Kidney (tissue), 13 donors: ENCODE measurements at regions not wholly inside any gene's neighbourhood (a gene's known extent, or its start where the extent isn't known, plus 50 kb on each side); places are given as distances from the start of the nearest gene placed in this dataset.

Experiments used
- DNase-seq, 5 donors: peaks; one replicate each; pipeline ENCODE4 v3.0.0-alpha.2; 2013 to 2020
- FAIRE-seq: peaks from 2 replicates; lab custom pipeline; 2012; peaks lifted over from hg19 to GRCh38; lab: Jason Lieb, UNC
- H3K27ac ChIP-seq, 2 donors: one replicate each; pipeline ENCODE4 v1.7.0; 2013; ENCODE audit warnings: low read depth in 2 of 2, low read length in 2 of 2, inconsistent platforms in 1 of 2
- H3K27me3 ChIP-seq: one replicate; pipeline ENCODE4 v1.7.1; 2013; ENCODE audit warnings: low read length, inconsistent platforms; ENCODE audit not compliant: control insufficient read depth, insufficient read depth
- H3K36me3 ChIP-seq, 3 donors: one replicate each; pipeline versions ENCODE4 v1.7.0 to v1.7.1; 2013; ENCODE audit warnings: low read length in 3 of 3, control low read depth in 1 of 3, inconsistent platforms in 1 of 3; ENCODE audit not compliant: insufficient read depth in 3 of 3, control insufficient read depth in 2 of 3
- H3K4me1 ChIP-seq, 3 donors: one replicate each; pipeline versions ENCODE4 v1.7.0 to v1.7.1; 2013; ENCODE audit warnings: low read length in 3 of 3, inconsistent platforms in 1 of 3, low read depth in 1 of 3; ENCODE audit not compliant: control insufficient read depth in 2 of 3, insufficient read depth in 2 of 3
- H3K4me3 ChIP-seq, 3 donors: one replicate each; pipeline versions ENCODE4 v1.7.0 to v1.8.1; 2013; ENCODE audit warnings: low read length in 3 of 3, control low read depth in 1 of 3, inconsistent platforms in 1 of 3
- H3K9ac ChIP-seq, 3 donors: one replicate each; pipeline versions ENCODE4 v1.7.0 to v1.7.1; 2013; ENCODE audit warnings: low read length in 3 of 3, control low read depth in 1 of 3, inconsistent platforms in 1 of 3
- H3K9me3 ChIP-seq, 3 donors: one replicate each; pipeline versions ENCODE4 v1.7.0 to v1.7.1; 2013; ENCODE audit warnings: low read length in 3 of 3, control low read depth in 1 of 3, inconsistent platforms in 1 of 3; ENCODE audit not compliant: control insufficient read depth in 2 of 3, insufficient read depth in 1 of 3
- intact Hi-C: fragments of 100-400 bp; cut with DNase I; formaldehyde crosslinking; loops from one replicate; pipeline ENCODE4 v1.11.1; 2022
- TF ChIP-seq, protein P1 (sequence below): IDR thresholded peaks from 3 replicates; pipeline ENCODE4 v1.5.1; 2012; ENCODE audit warnings: mild to moderate bottlenecking, moderate library complexity, borderline replicate concordance; ENCODE audit not compliant: insufficient read depth; ENCODE audit errors: extremely low read depth
- donor health status: control.
- donor health status: control.
- donor health status: control.
- donor health status: control.
- donor health status: control.
- donor health status: DM: yes; HTN: yes; CAD: no.
- donor health status: Normal renal cell carcinoma (clear cell type).

DNA sequence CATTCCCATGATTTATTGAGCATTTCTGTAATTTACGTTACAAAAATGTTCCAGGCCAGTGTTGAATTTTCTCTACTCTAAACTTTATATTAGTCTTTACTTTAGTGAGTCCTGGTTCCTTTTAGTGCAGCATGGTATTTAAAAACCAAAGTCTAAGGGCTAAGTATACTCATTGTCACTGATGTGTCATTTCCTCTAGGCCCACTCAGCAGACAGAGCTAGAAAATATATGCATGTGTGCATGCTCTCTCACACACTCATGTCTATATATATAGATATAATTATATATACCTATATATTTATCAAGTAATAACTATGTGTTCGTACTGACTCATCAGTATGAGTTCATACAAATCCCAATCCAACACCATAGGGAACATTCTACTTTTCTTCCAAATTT, 132.5 kb upstream of the SLC8A1 start:
- H3K4me1 ChIP-seq = no peaks in the 10 kb centered on the region
- no peaks in the 10 kb centered on the region for H3K27me3 ChIP-seq
- FAIRE-seq = no peak
- H3K9me3 ChIP-seq = no peaks in the 10 kb centered on the region
- no peak overlapping the region for H3K27ac ChIP-seq
- H3K9ac ChIP-seq = no peak overlapping the region
- intact Hi-C loops = no loop called here
- TF ChIP-seq, protein P1, sequence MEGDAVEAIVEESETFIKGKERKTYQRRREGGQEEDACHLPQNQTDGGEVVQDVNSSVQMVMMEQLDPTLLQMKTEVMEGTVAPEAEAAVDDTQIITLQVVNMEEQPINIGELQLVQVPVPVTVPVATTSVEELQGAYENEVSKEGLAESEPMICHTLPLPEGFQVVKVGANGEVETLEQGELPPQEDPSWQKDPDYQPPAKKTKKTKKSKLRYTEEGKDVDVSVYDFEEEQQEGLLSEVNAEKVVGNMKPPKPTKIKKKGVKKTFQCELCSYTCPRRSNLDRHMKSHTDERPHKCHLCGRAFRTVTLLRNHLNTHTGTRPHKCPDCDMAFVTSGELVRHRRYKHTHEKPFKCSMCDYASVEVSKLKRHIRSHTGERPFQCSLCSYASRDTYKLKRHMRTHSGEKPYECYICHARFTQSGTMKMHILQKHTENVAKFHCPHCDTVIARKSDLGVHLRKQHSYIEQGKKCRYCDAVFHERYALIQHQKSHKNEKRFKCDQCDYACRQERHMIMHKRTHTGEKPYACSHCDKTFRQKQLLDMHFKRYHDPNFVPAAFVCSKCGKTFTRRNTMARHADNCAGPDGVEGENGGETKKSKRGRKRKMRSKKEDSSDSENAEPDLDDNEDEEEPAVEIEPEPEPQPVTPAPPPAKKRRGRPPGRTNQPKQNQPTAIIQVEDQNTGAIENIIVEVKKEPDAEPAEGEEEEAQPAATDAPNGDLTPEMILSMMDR = no peak
- no peaks in the 10 kb centered on the region for H3K36me3 ChIP-seq
- no peak overlapping the region for H3K4me3 ChIP-seq
- DNase-seq = no peak

DNA sequence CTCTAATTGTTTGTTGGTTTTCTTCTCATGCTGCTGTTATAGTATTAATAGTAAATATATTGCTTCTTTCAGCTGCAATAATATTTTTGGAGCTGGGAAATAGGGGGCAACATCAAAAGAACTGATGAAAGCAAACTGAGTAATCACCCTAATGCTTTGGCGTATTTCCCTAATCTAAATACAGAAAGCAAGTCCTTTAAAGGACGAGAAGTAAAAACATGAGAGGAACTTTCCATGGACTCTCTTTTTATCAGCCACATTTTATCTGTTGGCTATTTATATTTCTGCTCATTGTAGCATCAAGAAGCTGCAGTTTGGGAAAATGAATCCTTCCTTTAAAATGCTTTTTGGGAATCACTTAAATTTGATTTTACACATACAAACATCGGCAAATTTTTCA, 139.9 kb upstream of the SLC8A1 start:
- intact Hi-C loops = no loop called here

DNA sequence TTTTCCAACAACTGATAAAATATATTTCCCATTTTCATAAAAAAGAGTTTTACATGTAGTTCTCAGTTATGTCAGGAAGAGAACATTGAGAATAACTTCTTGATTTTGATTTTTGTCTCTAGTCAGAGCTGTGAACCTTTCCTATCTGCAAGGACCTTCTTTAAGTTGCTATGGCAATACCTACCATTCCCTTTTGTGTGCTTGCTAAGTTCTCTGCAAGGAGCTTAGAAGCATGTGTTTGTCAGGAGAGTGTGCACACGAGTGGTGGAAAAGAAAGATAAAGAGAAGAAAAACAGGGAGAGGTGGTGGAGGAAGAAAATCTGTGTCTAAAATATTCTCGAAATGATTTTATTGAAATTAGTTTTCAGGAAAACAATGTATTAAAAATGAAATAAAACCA, 140.3 kb upstream of the SLC8A1 start:
- H3K4me1 ChIP-seq = no peaks in the 10 kb centered on the region
- H3K4me3 ChIP-seq = no peak overlapping the region
- no peak overlapping the region for H3K27ac ChIP-seq
- H3K36me3 ChIP-seq = no peaks in the 10 kb centered on the region
- no peak overlapping the region for H3K9ac ChIP-seq
- TF ChIP-seq, protein P1 = no peak
- H3K9me3 ChIP-seq = no peaks in the 10 kb centered on the region
- intact Hi-C loops = no loop called here
- H3K27me3 ChIP-seq = no peaks in the 10 kb centered on the region
- FAIRE-seq (no peak), DNase-seq (no peak)

More for the DNA sequence above, 139.9 kb upstream of the SLC8A1 start:
- Histone ChIP-seq H3K9me3 (no peaks in the 10 kb centered on the region), H3K4me3 (no peak overlapping the region), H3K4me1 (no peaks in the 10 kb centered on the region), H3K36me3 (no peaks in the 10 kb centered on the region), H3K27ac (no peak overlapping the region), H3K9ac (no peak overlapping the region), H3K27me3 (no peaks in the 10 kb centered on the region)
- DNase-seq = no peak
- TF ChIP-seq, protein P1 = no peak
- no peak for FAIRE-seq

DNA sequence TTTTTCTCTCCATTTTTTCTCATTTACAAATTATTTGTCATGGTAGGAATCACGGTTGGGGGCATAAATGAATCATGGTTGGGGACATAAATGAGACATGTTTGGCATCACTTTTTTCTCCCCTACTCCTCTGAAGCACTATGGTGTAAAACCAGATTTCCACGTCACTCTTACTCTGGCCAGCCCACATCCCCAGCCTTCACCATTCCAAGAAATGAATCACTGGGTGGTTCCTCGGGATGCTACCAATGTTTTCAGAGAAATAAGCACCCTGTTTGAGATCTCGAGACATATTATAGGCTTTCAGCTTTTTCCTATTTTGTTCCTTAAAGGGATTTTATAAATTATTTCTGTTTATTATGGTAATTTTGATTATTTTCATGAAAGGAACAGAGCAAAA, 155.0 kb upstream of the SLC8A1 start:
- H3K4me3 ChIP-seq = no peak overlapping the region
- H3K36me3 ChIP-seq = no peaks in the 10 kb centered on the region
- H3K9me3 ChIP-seq = no peaks in the 10 kb centered on the region
- intact Hi-C loops = no loop called here
- H3K9ac ChIP-seq = no peak overlapping the region
- no peak overlapping the region for H3K27ac ChIP-seq
- H3K4me1 ChIP-seq = no peaks in the 10 kb centered on the region
- FAIRE-seq (no peak), DNase-seq (no peak)
- TF ChIP-seq, protein P1 = no peak
- H3K27me3 ChIP-seq = no peaks in the 10 kb centered on the region
